H1 (cell line): ENCODE measurements at regions not wholly inside any gene's neighbourhood (a gene's known extent, or its start where the extent isn't known, plus 50 kb on each side); places are given as distances from the start of the nearest gene placed in this dataset.

Experiments used
- CTCF ChIA-PET: fragments of 300-600 bp; sonication (Branson Sonifier 250); formaldehyde crosslinking; loops from one replicate; lab custom pipeline; 2021; ENCODE audit not compliant: partially characterized antibody; lab: Charles Lee
- POLR2A ChIA-PET: fragments of 300-600 bp; sonication (Branson Sonifier 250); formaldehyde crosslinking; loops from one replicate; lab custom pipeline; 2021; ENCODE audit warnings: inconsistent platforms; ENCODE audit not compliant: partially characterized antibody; lab: Charles Lee
- DNase-seq, 2 experiments: peaks; one replicate each; pipeline versions ENCODE4 v3.0.0 to v3.0.0-alpha.2; 2010 to 2022; ENCODE audit warnings: low spot score in 2 of 2, low read depth in 1 of 2, mixed read lengths in 1 of 2
- FAIRE-seq: peaks from 2 replicates; lab custom pipeline; 2011; peaks lifted over from hg19 to GRCh38; lab: Jason Lieb, UNC
- H2AFZ ChIP-seq: 2 replicates; pipeline ENCODE4 v1.8.1; 2012; ENCODE audit warnings: low read length, inconsistent platforms
- H2AK5ac ChIP-seq: 2 replicates; pipeline ENCODE4 v1.6.1; 2013; ENCODE audit warnings: low read depth, low read length
- H2BK120ac ChIP-seq: replicated peaks from 2 replicates; pipeline ENCODE3; 2013; ENCODE audit warnings: low read depth, low read length, inconsistent platforms
- H2BK12ac ChIP-seq: 2 replicates; pipeline ENCODE4 v1.6.1; 2013; ENCODE audit warnings: low read depth, low read length
- H2BK15ac ChIP-seq: 2 replicates; pipeline ENCODE4 v1.6.1; 2013; ENCODE audit warnings: low read length
- H2BK20ac ChIP-seq: 2 replicates; pipeline ENCODE4 v1.6.1; 2013; ENCODE audit warnings: low read length
- H2BK5ac ChIP-seq: 2 replicates; pipeline ENCODE4 v1.6.1; 2013; ENCODE audit warnings: low read depth, low read length
- H3K14ac ChIP-seq: 2 replicates; pipeline ENCODE4 v1.6.1; 2013; ENCODE audit warnings: inconsistent platforms; ENCODE audit not compliant: insufficient read length
- H3K18ac ChIP-seq: 2 replicates; pipeline ENCODE4 v1.6.1; 2013; ENCODE audit warnings: low read length; ENCODE audit errors: extremely low read depth
- H3K23ac ChIP-seq: 2 replicates; pipeline ENCODE4 v1.6.1; 2013; ENCODE audit warnings: inconsistent platforms; ENCODE audit not compliant: insufficient read length
- H3K23me2 ChIP-seq: 2 replicates; pipeline ENCODE4 v1.6.1; 2013; ENCODE audit warnings: low read depth, low read length
- H3K27ac ChIP-seq: 2 replicates; pipeline ENCODE4 v1.6.1; 2011; ENCODE audit warnings: low read depth, low read length, inconsistent platforms
- H3K27me3 ChIP-seq, 4 experiments: replicated peaks in 1 of 4; 1 replicate in 1 of 4; 2 replicates in 3 of 4; pipeline versions ENCODE4 v1.6.1 to v1.8.1; 2011 to 2013; ENCODE audit warnings: low read length in 3 of 4, mild to moderate bottlenecking in 3 of 4, inconsistent platforms in 2 of 4, mixed read lengths in 2 of 4, moderate library complexity in 1 of 4; ENCODE audit not compliant: control insufficient read depth in 3 of 4, insufficient read depth in 3 of 4; ENCODE audit errors: extremely low read depth in 1 of 4
- H3K36me3 ChIP-seq, 4 experiments: 2 replicates each; pipeline versions ENCODE4 v1.6.1 to v1.8.1; 2011 to 2013; ENCODE audit warnings: mild to moderate bottlenecking in 4 of 4, low read length in 3 of 4, moderate library complexity in 2 of 4, control low read depth in 1 of 4, inconsistent platforms in 1 of 4; ENCODE audit not compliant: insufficient read depth in 4 of 4, control insufficient read depth in 2 of 4
- H3K4ac ChIP-seq: replicated peaks from 2 replicates; pipeline ENCODE3; 2013; ENCODE audit warnings: low read length, low read depth, mixed read lengths, inconsistent platforms; ENCODE audit not compliant: insufficient read length
- H3K4me1 ChIP-seq, 4 experiments: replicated peaks in 1 of 4; 1 replicate in 1 of 4; 2 replicates in 3 of 4; pipeline versions ENCODE4 v1.6.1 to v1.8.1; 2011 to 2013; ENCODE audit warnings: low read length in 3 of 4, inconsistent platforms in 2 of 4, mixed read lengths in 1 of 4; ENCODE audit not compliant: insufficient read depth in 4 of 4, control insufficient read depth in 3 of 4
- H3K4me2 ChIP-seq, 2 experiments: 2 replicates each; pipeline versions ENCODE4 v1.6.1 to v1.8.1; 2011 to 2013; ENCODE audit warnings: low read depth in 2 of 2, low read length in 2 of 2, control low read depth in 1 of 2, inconsistent platforms in 1 of 2, mild to moderate bottlenecking in 1 of 2; ENCODE audit not compliant: insufficient read depth in 1 of 2
- H3K4me3 ChIP-seq, 4 experiments: fragments of 200-600, 300-600 bp in 1 of 4; sonication (generic), shearing (Covaris generic), sonication (Bioruptor Twin) in 1 of 4; 2 replicates each; pipeline versions ENCODE4 v1.5.1 to v1.8.1; 2011 to 2016; ENCODE audit warnings: low read length in 4 of 4, low read depth in 3 of 4, control low read depth in 2 of 4, inconsistent platforms in 2 of 4, mild to moderate bottlenecking in 2 of 4, mixed read lengths in 1 of 4, moderate library complexity in 1 of 4; ENCODE audit not compliant: insufficient read depth in 2 of 4; ENCODE audit errors: extremely low read depth in 1 of 4
- H3K56ac ChIP-seq: replicated peaks from 2 replicates; pipeline ENCODE3; 2013; ENCODE audit warnings: low read depth, mild to moderate bottlenecking, mixed read lengths, low read length, inconsistent platforms; ENCODE audit not compliant: insufficient read length
- H3K79me1 ChIP-seq: 2 replicates; pipeline ENCODE4 v1.6.1; 2013; ENCODE audit warnings: low read depth, low read length, control low read depth
- H3K79me2 ChIP-seq, 2 experiments: 2 replicates each; pipeline versions ENCODE4 v1.6.1 to v1.8.1; 2012 to 2013; ENCODE audit warnings: low read length in 2 of 2, mild to moderate bottlenecking in 2 of 2, inconsistent platforms in 1 of 2; ENCODE audit not compliant: insufficient read depth in 2 of 2, control insufficient read depth in 1 of 2
- H3K9ac ChIP-seq, 4 experiments: replicated peaks in 1 of 4; 1 replicate in 1 of 4; 2 replicates in 3 of 4; pipeline versions ENCODE4 v1.6.1 to v1.8.1; 2011 to 2013; ENCODE audit warnings: low read depth in 3 of 4, low read length in 3 of 4, control low read depth in 2 of 4, mild to moderate bottlenecking in 2 of 4, moderate library complexity in 2 of 4, inconsistent platforms in 1 of 4; ENCODE audit errors: extremely low read depth in 1 of 4
- H3K9me3 ChIP-seq, 2 experiments: 2 replicates each; pipeline versions ENCODE4 v1.6.1 to v1.8.1; 2012 to 2013; ENCODE audit warnings: mild to moderate bottlenecking in 2 of 2, moderate library complexity in 2 of 2, control low read depth in 1 of 2, inconsistent platforms in 1 of 2, low read depth in 1 of 2, low read length in 1 of 2, mixed read lengths in 1 of 2; ENCODE audit not compliant: insufficient read depth in 2 of 2
- H4K20me1 ChIP-seq, 2 experiments: replicated peaks in 1 of 2; 2 replicates each; pipeline versions ENCODE3 to v1.8.1; 2011 to 2013; ENCODE audit warnings: inconsistent platforms in 2 of 2, low read length in 2 of 2, mild to moderate bottlenecking in 1 of 2; ENCODE audit not compliant: insufficient read depth in 2 of 2, control insufficient read depth in 1 of 2
- H4K5ac ChIP-seq: 2 replicates; pipeline ENCODE4 v1.6.1; 2013; ENCODE audit warnings: low read length, low read depth, mixed read lengths, inconsistent platforms; ENCODE audit not compliant: insufficient read length
- H4K8ac ChIP-seq: 2 replicates; pipeline ENCODE4 v1.8.0; 2013; ENCODE audit warnings: mild to moderate bottlenecking, moderate library complexity, low read length, inconsistent platforms; ENCODE audit not compliant: insufficient read depth; ENCODE audit errors: extremely low read depth
- H4K91ac ChIP-seq: replicated peaks from 2 replicates; pipeline ENCODE3; 2013; ENCODE audit warnings: low read length, mixed read lengths, inconsistent platforms; ENCODE audit not compliant: insufficient read length
- CTCF ChIP-seq, 3 experiments: IDR thresholded peaks; 1 replicate in 2 of 3; 2 replicates in 1 of 3; pipeline versions ENCODE4 v1.5.1 to v1.6.1; 2011; ENCODE audit warnings: low read length in 3 of 3, mild to moderate bottlenecking in 3 of 3, inconsistent platforms in 2 of 3, low read depth in 1 of 3, moderate library complexity in 1 of 3; ENCODE audit not compliant: insufficient read depth in 1 of 3; ENCODE audit errors: control extremely low read depth in 1 of 3
- EGR1 ChIP-seq: IDR thresholded peaks from 2 replicates; pipeline ENCODE4 v1.6.1; 2011; ENCODE audit warnings: low read depth, low read length, borderline replicate concordance
- KDM4A ChIP-seq: IDR thresholded peaks from one replicate; pipeline ENCODE4 v1.7.1; 2012; ENCODE audit warnings: low read depth, mild to moderate bottlenecking, moderate library complexity, low read length, inconsistent platforms; ENCODE audit not compliant: severe bottlenecking
- MAFK ChIP-seq: IDR thresholded peaks from 2 replicates; pipeline ENCODE4 v1.6.1; 2012; ENCODE audit warnings: low read depth, mild to moderate bottlenecking, improper control_type of control experiment, low read length
- SUZ12 ChIP-seq: fragments of 200-600 bp; sonication (generic); IDR thresholded peaks from 2 replicates; pipeline ENCODE4 v1.6.1; 2012; ENCODE audit warnings: mild to moderate bottlenecking, inconsistent platforms, low read length, moderate library complexity, mixed read lengths
- TBP ChIP-seq: IDR thresholded peaks from 2 replicates; pipeline ENCODE4 v1.6.1; 2011; ENCODE audit warnings: low read depth, low read length, improper control_type of control experiment
- WGBS, 2 experiments: shearing (Covaris generic) in 1 of 2; methylation state at CpG; one replicate each; pipeline versions ENCODE4 v1.1.6 to v1.1.7; 2013 to 2015; ENCODE audit warnings: low lambda C conversion rate in 2 of 2, mixed read lengths in 2 of 2, inconsistent platforms in 1 of 2, low coverage in 1 of 2, missing lambda C conversion rate in 1 of 2; ENCODE audit not compliant: insufficient replicate concordance in 2 of 2, insufficient coverage in 1 of 2, insufficient read length in 1 of 2; ENCODE audit errors: extremely low coverage in 1 of 2, missing lambda C conversion rate in 1 of 2; 5-methylcytosine and 5-hydroxymethylcytosine counted together

- Histone ChIP-seq H3K14ac (no peak overlapping the region), H3K4me2 (no peak overlapping the region), H4K91ac (no peak overlapping the region), H2BK120ac (no peak overlapping the region), H2BK20ac (no peak overlapping the region), H2AK5ac (no peak overlapping the region), H2AFZ (no peak overlapping the region), H2BK5ac (no peak overlapping the region), H3K27me3 (no peaks in the 10 kb centered on the region), H3K23me2 (no peaks in the 10 kb centered on the region), H3K4me1 (peaks cover 0 to 7% (median 0%) of the 10 kb centered on the region in 4 experiments; a peak in 2 of 7 replicates), H3K9me3 (no peaks in the 10 kb centered on the region), H2BK12ac (no peak overlapping the region), H2BK15ac (no peak overlapping the region), H3K79me1 (no peaks in the 10 kb centered on the region), H3K36me3 (no peaks in the 10 kb centered on the region), H4K20me1 (no peaks in the 10 kb centered on the region), H3K27ac (no peak overlapping the region), H3K9ac (no peak overlapping the region), H3K79me2 (no peaks in the 10 kb centered on the region), H4K8ac (no peak overlapping the region), H4K5ac (no peak overlapping the region), H3K4ac (no peak overlapping the region), H3K18ac (no peak overlapping the region), H3K23ac (no peak overlapping the region), H3K4me3 (no peak overlapping the region), H3K56ac (no peak overlapping the region)
- no peak for FAIRE-seq
- no peak for TF ChIP-seq KDM4A
- no peak for TF ChIP-seq CTCF (IDR thresholded peaks at IDR 0.05; ENCODE audit: control extremely low read depth in 1 of 3, insufficient read depth in 1 of 3, low read depth in 1 of 3, low read length in 3 of 3)
- TF ChIP-seq EGR1, result no peak
- no peak for TF ChIP-seq TBP
- TF ChIP-seq MAFK, result no peak
- no peak for TF ChIP-seq SUZ12
- WGBS, 2 experiments, result 93% methylated on average over 5 of the region's 5 CpGs; no CpG with 5 or more reads in 1 of the 2 experiments
- CTCF ChIA-PET, result interaction anchor here (0.9 to 1.2 kb wide), 2 partner anchors 16 to 39 kb away, joined by 3 to 4 read pairs; no protein-coding TSS in a partner anchor
- no peak for DNase-seq
- POLR2A ChIA-PET, result no interaction called here
These were observed 82.8 kb upstream of the SLC44A3 start for GRCh38 chr1:94737124-94737998.
